Ecto neural progenitor cell (in vitro differentiated cells): ENCODE measurements at regions not wholly inside any gene's neighbourhood (a gene's known extent, or its start where the extent isn't known, plus 50 kb on each side); places are given as distances from the start of the nearest gene placed in this dataset.
"Not testable (repeated sequence)": the region's sequence is repeated elsewhere in the genome, so short reads cannot be mapped to it uniquely, and the experiment has no call there.

Source experiments
- DNase-seq: peaks from one replicate; pipeline ENCODE4 v3.0.0-alpha.2; 2018; ENCODE audit warnings: low spot score

DNA sequence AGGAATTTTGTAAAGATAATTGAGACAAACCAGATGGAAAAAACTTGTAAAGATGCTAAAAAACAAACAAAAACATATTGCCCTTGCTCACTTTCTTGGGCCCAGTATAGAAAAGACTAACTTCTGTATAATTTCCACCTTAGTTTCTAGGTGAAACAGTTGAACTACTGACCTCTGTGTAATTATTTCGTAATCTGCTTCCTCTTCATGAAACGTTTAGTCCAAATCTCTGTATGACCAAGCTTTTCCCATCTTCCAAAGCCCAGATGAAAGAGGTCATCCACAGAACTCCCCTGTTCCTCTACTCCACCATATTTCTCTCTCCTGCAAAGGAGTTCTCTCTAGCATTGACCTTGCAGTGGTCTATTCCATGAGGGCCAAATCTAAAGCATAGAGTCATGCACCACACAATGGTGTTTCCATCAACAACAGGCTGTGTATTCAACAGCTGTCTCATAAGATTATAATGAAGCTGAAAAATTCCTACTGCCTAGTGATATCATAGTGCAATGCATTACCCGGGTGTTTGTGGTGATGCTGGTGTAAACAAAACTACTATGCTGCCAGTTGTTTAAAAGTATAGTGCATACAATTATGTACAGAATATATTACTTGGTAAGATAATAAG lies 647.6 kb downstream of the TNS3 start:
- DNase-seq: no peak

DNA sequence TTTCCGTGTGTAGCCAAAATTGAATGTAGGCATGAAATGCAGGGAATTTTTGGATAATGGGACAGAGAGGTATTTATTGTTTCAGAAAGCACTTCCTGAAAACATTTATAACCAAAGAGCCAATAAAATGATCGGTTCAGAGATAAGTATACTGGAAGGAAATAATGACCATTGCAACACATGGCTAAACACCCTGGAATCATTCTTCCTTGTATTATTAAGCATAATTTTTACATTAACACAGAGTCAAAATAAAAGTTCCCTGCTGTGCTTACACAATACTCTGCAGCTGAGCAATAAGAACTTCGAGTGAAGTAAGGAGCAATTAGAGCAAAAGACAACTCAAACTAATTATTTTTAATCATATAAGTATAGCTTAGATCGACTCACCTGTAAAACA lies 648.3 kb downstream of the TNS3 start:
- DNase-seq: no peak

DNA sequence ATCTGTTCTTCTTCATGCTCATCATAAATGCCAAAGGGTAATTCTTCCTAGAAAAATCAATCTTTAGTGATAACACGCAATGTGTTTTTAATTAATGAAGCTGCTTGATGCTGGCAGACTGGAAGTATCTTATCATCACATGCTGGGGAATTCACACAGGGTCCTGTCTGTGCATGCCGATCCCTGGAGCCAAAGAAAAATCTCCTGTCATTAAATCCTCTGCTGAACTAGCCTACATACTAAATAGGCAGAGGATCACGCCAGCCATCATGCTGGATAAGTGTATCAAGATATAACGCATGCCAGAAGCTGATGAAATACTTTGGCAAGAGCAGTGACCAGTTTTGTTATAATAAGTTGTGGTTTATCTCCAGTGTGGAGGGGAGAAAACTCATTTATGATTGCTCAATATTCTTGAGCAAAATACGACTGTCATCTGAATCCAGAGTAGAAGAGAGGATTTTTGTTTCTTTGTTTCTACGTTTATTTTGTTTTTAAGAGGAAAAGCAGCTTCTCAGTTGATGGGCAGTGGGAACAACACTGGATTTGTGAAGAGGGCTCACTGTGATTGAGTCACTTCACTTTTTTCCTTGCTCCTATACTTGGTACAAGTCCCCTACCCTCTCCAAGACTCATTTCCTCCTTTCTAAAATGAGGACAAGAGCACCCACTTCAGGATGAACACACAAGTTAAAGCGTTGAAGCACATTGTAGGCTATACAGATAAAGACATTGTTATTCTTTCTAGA lies 649.1 kb downstream of the TNS3 start:
- DNase-seq: no peak

DNA sequence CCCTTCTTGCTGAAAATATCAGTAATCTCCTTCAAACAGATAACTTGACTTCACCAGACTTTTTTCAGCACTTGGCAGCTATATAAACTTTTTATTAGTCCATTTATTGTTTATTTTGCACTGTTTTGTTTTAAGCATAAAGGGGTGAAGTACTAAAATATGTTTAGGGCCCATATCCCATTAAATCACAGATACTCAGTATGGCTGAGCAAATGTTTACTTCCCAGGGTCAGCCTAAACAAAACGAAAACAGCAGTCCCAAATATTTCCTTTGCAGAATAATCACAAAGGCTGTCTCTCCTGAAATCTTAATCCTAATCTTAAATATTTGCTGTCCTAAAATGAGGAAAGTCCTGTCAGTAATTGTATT lies 649.6 kb downstream of the TNS3 start:
- no peak for DNase-seq

DNA sequence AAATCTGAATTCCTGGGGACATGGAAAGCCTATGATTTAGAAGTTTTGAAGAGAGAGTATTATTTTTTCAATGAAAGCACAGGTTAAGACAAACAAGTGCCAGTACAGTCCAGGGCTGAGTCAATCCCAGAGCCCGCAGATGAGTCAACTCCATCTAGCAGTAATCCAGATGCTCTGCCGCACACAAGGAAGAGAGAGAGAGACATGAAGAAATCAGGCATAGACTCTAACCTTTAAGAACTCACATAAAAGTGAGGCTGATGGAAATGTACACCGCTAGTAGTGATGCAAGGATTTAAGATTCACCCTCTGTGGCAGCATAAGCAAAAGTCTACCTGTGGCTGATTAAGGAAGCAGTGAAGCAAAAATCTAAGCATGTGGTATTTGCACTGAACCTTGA lies 651.5 kb downstream of the TNS3 start:
- DNase-seq: no peak

DNA sequence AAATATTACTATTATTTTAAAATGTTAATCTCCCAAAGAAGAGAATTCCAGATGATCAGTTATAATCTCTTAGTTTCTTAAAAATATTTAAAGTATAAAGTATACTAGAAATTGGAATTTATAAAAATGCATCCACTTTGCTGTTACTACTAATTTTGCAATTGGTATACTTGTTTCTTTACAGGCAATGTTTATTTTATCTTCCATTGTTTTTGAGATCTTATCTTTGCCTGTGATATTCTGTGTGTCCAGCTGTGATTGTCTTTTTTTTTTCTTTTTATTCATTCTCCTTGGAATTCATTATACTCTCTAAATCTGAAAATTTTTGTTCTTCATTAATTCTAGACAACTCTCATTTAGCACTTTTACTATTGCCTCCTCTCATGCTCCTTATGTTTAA lies 652.6 kb downstream of the TNS3 start:
- DNase-seq: no peak

DNA sequence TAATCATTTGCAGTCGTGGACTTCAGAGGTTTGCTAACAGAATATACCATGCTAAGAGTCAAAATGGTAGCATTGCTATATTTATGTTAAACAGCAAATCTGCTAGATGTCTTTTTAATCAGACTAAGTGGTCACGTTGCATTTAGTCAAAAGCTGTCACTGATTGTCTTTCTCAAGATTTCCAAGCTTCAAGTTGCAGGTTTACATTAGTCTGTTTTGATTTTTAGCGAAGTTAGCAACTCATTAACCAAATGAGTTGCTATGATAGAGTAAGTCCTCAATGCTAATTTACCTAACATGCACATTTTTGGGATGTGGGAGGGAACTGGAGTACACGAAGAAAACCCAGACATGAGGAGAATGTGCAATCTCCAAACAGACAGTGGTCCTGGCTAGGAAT lies 653.2 kb downstream of the TNS3 start:
- no peak for DNase-seq

DNA sequence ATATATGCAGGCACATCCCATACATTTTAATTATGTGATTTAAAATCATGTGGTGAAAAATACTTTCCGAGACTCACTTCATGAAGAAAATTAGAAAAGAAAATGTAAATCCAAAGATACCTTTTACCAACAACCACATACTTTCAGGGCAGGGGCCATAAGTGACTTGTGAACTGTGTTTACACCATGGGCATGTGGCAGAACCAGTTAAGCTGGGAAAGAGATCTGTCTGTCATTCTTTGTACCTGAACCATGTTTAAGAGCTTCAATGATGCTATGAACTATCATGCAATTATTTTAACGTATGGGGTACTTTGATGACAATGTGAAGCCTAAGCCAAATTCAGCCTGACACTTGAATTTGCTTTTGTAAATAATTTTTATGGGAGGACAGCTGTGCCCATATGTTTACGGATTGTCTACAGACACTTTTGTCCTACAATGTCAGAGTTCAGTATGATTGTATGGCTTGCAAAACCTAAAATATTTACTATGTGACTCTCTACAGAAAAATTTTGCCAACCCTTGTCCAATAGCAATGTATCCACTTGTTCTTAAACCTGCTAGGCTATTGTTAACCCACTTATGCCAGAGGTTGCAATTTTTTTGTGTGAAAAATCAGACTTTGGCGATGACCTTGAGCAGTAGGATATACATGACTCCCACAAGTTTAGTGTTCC lies 654.6 kb downstream of the TNS3 start:
- no peak for DNase-seq

DNA sequence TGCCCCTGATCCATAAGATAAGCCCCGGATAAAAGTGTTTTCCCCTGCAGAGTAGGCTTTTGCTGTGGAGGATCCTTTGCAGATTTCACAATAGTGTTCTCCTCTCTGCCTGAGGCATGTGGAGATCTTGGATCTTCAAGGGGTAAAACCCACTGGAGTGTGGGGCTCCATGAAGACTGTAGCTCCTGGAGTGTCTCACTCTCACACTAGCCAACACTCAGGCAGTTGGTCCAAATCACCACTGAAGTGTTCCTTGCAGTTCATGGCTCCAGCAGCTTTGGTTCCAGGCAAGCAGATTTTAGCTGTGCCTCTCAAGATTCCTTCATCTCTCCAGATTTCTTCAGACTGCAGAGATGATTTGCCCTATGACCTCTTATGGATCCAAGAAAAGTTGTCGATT lies 665.3 kb downstream of the TNS3 start:
- DNase-seq: no peak

DNA sequence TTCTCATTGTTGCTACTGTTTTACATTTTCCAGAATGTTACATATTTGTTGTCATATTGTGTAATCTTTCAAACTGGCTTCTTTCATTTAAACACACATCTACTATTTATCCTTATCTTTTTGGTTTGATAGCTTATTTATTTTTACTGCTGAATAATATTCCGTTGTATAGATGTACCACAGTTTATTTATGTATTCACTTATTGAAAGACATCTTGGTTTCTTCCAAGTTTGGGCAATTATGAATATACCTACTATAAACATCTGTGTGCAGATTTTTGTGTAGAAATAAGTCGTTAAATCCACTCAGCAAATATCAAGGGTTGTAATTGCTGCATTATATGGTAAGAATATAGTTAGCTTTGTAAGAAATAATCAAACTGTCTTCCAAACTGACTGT lies 669.2 kb downstream of the TNS3 start:
- no peak for DNase-seq

DNA sequence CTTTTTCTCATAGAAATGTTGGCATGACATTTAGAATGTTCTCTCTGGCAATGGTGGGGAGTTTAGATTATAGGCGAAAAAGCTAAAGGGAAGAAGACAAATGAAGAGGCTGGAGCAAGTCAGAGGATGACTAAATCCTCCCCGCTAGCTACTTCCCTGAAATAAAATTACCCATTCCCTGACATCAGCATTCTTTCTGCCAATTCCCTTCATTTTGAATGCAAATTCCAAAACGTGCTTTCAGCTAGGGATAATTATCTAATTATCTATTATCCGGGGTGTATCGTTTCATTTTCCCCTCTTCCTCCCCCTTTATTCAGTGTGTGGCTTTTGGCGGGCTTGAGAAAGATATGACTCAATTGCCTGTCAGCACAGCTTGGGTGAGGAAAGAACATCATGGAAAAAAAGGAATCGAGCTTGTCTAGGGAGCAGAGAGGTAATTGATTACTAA lies 672.3 kb downstream of the TNS3 start:
- DNase-seq: no peak

DNA sequence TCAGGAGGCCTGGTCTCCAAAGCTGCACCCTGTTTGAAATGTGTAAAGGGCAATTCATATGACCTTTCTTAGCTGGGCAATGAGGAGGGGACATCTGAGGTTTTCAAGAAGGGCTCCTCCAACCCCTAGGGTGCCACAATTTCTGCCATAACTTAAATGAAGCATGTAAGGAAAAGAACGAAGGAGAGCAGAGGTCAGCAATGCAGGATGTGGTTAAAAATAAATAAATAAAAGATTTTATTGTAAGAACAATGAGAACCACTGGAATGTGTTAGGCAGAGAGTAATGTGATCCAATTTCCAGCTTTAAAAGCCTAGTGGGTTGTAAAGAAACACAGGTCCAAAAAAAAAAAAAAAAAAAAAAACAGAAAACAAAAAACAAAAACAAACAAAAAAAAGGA lies 673.1 kb downstream of the TNS3 start:
- no peak for DNase-seq

DNA sequence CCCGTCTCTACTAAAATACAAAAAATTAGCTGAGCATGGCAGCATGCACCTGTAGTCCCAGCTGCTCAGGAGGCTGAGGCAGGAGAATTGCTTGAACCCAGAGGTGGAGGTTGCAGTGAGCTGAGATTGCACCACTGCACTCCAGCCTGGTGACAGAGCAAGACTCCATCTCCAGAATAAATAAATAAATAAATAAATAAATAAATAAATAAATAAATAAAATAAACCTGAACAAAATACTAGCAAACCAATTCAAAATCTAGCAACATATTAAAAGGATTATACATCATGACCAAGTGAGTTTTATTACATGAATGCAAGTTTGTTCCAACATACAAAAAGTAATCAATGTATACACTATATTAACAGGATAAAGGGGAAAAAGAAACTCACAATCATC lies 677.4 kb downstream of the TNS3 start:
- not testable (repeated sequence) for DNase-seq

DNA sequence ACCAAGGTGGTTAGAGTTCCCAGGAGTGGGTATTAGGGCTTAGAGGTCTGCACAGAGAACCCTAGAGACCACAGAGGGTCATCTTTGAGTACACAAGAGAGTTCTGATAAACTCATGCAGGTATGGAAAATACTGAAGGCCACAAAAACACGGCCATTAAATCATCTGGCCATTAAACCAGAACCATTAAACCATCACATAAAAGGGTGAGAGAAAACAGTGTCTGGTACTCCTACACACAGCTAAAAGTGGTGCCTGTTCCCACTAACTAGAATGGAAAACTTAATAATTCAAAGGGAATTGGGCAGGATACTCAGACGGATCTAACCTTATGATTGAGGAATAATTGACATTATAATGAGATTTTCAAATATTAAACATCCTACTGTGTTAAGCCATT lies 679.4 kb downstream of the TNS3 start:
- DNase-seq: no peak

DNA sequence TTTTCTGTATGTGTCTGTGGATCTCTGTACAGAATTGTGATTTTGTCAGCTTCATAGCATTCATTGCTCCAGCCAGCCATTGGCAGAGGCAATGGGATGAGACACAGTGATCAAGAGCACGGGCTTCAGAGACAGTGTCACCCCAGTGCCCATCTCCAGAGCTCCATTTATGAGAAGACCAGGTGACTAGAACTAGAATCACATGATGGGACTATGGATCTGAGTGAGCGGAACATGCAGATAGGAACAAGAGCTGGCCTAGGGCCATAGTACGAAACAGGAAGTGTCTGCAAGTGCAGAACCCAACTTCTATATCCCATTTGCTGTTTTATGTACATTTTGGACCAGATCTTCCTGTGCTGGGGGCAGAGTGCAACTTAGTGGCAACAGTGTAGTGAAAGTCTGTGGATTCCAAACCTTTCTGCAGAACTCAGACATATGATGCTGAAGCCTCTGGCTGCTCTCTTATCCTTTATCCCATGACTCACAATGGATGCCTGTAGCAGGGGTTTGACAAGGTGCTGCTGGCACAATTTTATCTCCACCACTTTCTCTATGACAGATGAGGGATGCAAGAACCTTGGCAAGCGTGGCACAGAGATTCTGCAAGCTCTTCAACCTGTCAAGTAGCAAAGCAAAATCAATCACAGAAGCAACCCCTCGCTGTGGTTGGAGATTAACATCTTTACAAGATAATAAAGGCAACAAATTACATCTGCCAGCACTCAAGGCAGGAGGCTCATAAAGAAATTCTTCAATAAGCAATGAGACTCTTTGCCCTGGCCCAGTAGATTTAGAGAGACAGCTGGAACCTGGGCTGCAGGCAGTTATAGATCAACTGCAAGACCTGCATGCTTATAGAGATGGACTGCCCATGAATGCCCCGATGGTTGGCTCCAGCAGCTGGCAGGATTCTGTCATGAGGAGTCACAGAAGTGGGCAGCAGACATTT lies 681.3 kb downstream of the TNS3 start:
- DNase-seq: no peak

DNA sequence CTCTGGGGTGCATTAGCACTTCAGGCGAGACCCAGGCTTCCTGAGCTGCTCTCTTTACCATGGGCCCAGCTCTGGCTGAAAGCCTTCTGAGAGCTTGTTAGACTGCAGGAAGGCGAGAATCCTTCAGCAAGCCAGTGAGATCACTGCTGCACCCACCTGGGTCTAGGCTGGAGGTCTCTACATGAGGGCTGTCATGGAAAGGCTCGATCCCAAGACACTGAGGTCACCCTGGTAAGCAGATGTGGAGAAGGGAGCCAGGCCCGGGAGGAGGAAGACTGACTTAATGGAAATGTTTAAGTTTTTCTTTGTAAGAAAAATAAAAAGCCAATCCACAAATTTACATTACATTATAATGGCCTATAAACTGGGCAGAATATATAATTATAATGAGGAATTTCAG lies 684.5 kb downstream of the TNS3 start:
- DNase-seq: no peak

DNA sequence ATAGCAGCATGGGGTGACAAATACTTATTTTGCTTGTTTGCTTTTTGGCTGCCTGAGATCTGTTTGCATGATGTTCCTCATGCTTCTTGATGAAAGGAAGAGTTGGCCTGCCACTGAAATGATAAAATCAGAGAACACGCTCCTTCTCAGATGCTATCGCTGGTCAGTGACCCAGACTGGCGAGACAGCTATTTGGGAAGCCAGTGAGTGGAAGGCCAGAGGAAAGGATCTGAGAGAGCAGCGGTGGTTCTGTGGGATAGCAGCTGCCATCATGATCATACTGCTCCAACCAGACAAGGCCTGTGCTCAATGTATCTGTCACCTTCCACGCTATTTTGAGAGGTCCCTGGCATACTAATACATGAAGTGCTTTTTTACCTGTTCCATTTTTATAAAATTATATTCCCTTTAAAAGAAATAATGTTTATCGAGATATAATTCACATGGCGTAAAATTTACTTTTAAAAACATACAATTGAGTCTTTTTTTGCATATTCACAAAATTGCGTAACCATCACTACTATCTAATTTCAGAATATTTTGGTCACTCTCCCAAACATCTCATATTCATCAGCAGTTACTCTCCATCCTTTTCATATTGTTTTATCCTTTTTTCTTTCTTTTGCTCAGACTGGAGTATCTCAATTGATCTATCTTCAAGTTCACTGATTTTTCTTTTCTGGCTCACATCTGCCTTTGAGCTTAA lies 695.1 kb downstream of the TNS3 start:
- DNase-seq: no peak

DNA sequence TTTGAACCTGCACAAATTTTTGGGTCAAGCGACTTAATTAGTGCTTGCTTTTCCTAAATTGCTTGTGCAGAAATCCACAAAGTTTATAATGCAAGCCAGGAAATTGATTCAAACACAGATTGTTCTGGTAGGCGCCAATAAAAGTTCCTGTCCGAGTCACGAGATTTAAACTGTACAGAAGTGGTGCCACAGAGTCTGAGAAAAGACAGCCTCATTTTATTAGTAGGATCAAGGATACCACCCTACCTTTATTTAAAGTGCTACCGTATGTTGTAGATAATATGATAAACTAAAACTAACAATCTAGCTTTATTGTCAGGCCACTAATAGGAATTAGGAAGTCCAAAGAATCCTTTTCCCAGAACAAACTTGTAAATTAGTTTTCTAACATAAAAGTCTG lies 696.7 kb downstream of the TNS3 start:
- DNase-seq: no peak

DNA sequence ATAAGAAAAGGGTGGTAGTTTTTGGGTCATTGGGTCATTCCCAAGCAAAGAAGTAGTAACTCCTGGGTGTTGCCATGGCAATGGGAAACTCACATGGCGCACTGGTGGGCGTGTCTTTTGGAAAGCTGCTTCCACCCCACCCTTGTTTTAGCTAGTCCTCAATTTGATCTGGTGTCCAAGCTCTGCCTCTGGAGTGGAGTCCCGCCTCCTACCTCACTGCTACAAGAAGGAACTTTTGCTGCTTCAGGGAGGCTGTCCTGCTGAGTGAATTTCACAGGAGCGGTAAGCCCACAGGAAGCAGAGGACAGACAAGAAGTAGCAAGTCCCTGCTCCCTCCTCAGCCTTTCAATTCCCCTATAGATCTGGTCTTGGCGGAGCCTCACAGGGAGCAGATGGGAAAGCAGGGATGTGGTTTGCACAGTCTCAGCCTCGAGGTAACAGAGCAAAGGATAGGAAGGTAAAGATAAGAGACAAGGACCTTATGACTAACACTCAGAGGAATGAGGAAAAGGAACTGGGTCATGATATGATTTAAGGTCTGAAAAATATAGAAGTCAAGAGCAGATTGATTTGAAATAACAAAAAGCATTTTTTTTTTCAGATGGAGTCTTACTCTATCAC lies 700.3 kb downstream of the TNS3 start:
- no peak for DNase-seq

DNA sequence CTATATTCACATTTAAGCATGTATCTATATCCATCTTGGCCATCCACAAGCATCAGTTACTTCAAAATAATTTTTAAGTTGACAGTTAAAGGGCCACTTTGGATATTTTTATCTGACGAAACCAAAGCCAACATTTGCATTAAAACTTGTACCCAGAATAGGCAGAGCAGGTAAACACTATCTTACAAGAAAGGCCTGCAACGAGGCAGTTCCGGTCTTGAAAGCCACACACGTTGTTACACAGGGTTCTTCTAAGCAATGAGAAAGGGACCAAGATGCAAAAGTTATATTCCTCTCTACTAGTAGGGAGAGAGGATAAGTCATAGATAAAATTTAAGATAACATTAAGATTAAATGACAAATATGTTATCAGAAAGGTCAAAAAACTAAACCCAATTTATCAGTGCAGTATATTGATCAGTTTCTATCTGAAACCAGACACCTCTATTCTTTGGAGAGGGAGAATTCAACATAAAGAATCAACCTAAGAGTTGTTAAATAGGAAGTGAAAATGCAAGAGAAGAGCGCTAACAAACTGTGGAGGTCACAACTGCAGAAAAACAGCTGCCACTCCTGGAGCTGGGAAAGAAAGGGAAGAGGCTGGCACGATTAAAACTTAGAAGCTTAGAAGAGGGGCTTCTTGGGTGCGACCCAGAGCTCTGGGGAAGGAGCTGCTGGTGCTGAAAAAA lies 701.3 kb downstream of the TNS3 start:
- no peak for DNase-seq

DNA sequence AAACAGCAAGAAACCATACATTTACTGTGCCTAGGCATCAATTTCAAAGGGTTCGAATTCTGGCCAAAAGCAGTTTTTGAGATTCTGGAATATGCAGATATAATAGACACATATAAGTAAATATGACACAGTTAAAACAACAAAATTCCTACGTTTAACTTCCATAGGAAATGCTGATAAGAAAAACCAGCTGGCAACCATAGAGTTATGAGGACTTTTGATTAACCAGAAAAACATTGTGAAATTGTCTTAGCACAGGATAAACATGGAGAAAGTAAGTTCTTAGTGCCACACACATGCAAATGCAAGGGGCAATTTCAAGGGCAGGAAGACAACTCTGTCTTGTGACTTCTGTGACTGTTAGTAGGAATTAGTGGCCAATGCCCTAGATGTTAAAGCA lies 702.1 kb downstream of the TNS3 start:
- no peak for DNase-seq
